Smooth muscle cell (in vitro differentiated cells): ENCODE measurements at regions not wholly inside any gene's neighbourhood (a gene's known extent, or its start where the extent isn't known, plus 50 kb on each side); places are given as distances from the start of the nearest gene placed in this dataset. TPM values are rescaled to one million over a fixed set of nuclear protein-coding genes. Genes with fewer than 3 reads are reported as not detected.
"Not testable (repeated sequence)": the region's sequence is repeated elsewhere in the genome, so short reads cannot be mapped to it uniquely, and the experiment has no call there.

Source experiments
- DNase-seq: peaks from one replicate; lab custom pipeline; 2025; ENCODE audit not compliant: unreplicated experiment; lab: John Stamatoyannopoulos, UW
- H2AFZ ChIP-seq: fragments of 200-600 bp; sonication (generic); 2 replicates; pipeline ENCODE4 v1.6.0; 2016; ENCODE audit warnings: antibody characterized with exemption, low read depth, mild to moderate bottlenecking
- H3F3A ChIP-seq: fragments of 200-600 bp; sonication (generic); 2 replicates; pipeline ENCODE4 v1.6.0; 2017; ENCODE audit warnings: antibody characterized with exemption, low read depth
- H3K27ac ChIP-seq: fragments of 200-600 bp; sonication (generic); 2 replicates; pipeline ENCODE4 v1.5.1; 2016; ENCODE audit warnings: low read depth, mild to moderate bottlenecking
- H3K27me3 ChIP-seq: fragments of 200-600 bp; sonication (generic); 2 replicates; pipeline ENCODE4 v1.6.1; 2016; ENCODE audit warnings: low read depth, mild to moderate bottlenecking
- H3K36me3 ChIP-seq: fragments of 200-600 bp; sonication (generic); 2 replicates; pipeline ENCODE4 v1.5.1; 2016; ENCODE audit warnings: low read depth
- H3K4me1 ChIP-seq: fragments of 200-600 bp; sonication (generic); 2 replicates; pipeline ENCODE4 v1.5.1; 2016; ENCODE audit warnings: low read depth
- H3K4me2 ChIP-seq: fragments of 200-600 bp; sonication (generic); 2 replicates; pipeline ENCODE4 v1.6.0; 2016; ENCODE audit warnings: mild to moderate bottlenecking
- H3K4me3 ChIP-seq: fragments of 200-600 bp; sonication (generic); 2 replicates; pipeline ENCODE4 v1.5.1; 2016; ENCODE audit warnings: mild to moderate bottlenecking
- H3K79me2 ChIP-seq: fragments of 200-600 bp; sonication (generic); 2 replicates; pipeline ENCODE4 v1.6.0; 2016; ENCODE audit warnings: low read depth, mild to moderate bottlenecking
- H3K9ac ChIP-seq: fragments of 200-600 bp; sonication (generic); 2 replicates; pipeline ENCODE4 v1.6.0; 2016; ENCODE audit warnings: low read depth
- H3K9me3 ChIP-seq: fragments of 200-600 bp; sonication (generic); replicated peaks from 2 replicates; pipeline ENCODE4 v1.5.1; 2016; ENCODE audit warnings: low read depth
- H4K20me1 ChIP-seq: fragments of 200-600 bp; sonication (generic); 2 replicates; pipeline ENCODE4 v1.6.0; 2016; ENCODE audit warnings: low read depth
- WGBS: methylation state at CpG from one replicate; pipeline ENCODE4 v1.1.7; 2016; ENCODE audit warnings: low lambda C conversion rate; 5-methylcytosine and 5-hydroxymethylcytosine counted together
- small RNA-seq: library from RNA; depleted of rRNA; stranded (forward); fragments of <200 nt; gene quantifications from one replicate; pipeline ENCODE3, GENCODE V24; 2014
- TF ChIP-seq, protein P1 (sequence below): fragments of 200-600 bp; sonication (generic); IDR thresholded peaks from 2 replicates; pipeline ENCODE4 v1.5.1; 2017; ENCODE audit warnings: borderline replicate concordance, mild to moderate bottlenecking, antibody characterized with exemption; ENCODE audit not compliant: insufficient read depth, poor library complexity, severe bottlenecking

DNA sequence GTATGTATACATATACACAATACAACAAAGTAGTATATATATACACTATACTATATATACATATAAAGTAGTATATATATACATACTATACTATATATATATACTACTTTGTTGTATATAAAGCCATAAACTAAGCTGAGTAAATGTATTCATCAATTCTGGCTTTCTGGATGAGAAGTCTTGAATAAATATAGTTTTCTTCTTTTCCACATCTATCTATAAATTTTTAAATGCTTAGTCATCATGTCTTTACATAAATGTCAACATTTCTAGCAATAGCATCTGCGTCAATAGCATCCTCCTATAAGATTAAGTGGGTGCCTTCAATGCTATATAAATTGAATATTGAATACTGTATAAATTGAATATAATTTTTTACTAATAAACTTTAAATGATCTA lies 63.1 kb upstream of the COX7C start:
- Histone ChIP-seq H3K27me3 (no peaks in the 10 kb centered on the region), H3K4me2 (no peak overlapping the region), H3K4me1 (no peaks in the 10 kb centered on the region), H3K4me3 (no peak overlapping the region), H3F3A (no peaks in the 10 kb centered on the region), H4K20me1 (no peaks in the 10 kb centered on the region), H3K9me3 (no peaks in the 10 kb centered on the region), H3K27ac (no peak overlapping the region), H3K79me2 (no peaks in the 10 kb centered on the region), H3K9ac (no peak overlapping the region), H2AFZ (no peak overlapping the region), H3K36me3 (no peaks in the 10 kb centered on the region)
- DNase-seq = no peak
- TF ChIP-seq, protein P1, sequence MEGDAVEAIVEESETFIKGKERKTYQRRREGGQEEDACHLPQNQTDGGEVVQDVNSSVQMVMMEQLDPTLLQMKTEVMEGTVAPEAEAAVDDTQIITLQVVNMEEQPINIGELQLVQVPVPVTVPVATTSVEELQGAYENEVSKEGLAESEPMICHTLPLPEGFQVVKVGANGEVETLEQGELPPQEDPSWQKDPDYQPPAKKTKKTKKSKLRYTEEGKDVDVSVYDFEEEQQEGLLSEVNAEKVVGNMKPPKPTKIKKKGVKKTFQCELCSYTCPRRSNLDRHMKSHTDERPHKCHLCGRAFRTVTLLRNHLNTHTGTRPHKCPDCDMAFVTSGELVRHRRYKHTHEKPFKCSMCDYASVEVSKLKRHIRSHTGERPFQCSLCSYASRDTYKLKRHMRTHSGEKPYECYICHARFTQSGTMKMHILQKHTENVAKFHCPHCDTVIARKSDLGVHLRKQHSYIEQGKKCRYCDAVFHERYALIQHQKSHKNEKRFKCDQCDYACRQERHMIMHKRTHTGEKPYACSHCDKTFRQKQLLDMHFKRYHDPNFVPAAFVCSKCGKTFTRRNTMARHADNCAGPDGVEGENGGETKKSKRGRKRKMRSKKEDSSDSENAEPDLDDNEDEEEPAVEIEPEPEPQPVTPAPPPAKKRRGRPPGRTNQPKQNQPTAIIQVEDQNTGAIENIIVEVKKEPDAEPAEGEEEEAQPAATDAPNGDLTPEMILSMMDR = no peak
- 83% methylated on average over 1 of the region's 1 CpG for WGBS

DNA sequence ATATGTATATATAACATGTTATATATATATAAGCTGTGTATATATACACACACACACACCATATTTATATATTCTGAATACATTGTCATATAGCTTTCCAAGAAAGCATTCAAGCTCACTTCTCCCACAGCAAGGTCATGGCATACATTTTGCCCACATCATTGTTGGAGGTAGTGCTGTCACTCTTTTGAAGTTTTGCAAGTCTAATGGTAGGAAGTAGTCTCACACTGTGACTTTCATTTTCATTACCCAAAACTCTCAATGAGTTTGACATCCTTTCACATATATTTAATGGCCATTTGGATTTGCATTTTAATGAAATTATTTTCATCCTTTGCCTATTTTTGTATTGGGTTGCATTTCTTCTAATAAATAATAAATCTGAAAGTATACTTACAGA lies 59.8 kb upstream of the COX7C start:
- TF ChIP-seq, protein P1 = no peak
- no peak overlapping the region for H2AFZ ChIP-seq
- no peak for DNase-seq
- H3K9me3 ChIP-seq = no peaks in the 10 kb centered on the region
- H3F3A ChIP-seq = no peaks in the 10 kb centered on the region
- no peaks in the 10 kb centered on the region for H3K27me3 ChIP-seq
- no peak overlapping the region for H3K4me3 ChIP-seq
- no peak overlapping the region for H3K4me2 ChIP-seq
- H3K4me1 ChIP-seq = no peaks in the 10 kb centered on the region
- no peak overlapping the region for H3K9ac ChIP-seq
- no peaks in the 10 kb centered on the region for H3K79me2 ChIP-seq
- H3K27ac ChIP-seq = no peak overlapping the region
- no peaks in the 10 kb centered on the region for H4K20me1 ChIP-seq
- H3K36me3 ChIP-seq = no peaks in the 10 kb centered on the region

DNA sequence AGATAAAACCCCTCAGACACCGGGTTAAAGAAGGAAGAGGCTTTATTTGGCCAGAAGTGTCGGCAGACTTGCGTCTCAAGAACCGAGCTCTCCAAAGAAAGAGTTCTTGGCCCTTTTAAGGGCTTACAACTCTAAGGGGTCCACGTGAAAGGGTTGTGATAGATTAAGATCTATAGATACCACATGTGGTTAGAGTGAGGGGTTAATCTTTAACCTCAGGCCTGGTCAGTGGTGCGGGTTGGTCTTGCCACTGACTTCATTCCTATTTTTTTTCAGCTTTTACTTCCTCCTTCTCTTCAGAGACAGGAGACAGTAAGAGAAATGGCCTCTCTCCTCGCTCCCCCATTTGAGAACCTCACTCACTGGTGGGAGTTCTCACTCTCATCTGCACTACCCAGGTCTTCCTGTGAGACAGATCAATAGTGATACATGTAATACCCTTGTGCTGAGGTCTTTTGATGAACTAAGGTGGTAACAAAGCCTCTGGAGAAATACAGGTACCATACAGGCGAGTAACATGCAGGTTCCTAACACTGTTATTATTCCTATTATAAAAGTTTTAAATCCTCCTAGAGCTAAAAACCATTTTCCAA lies 52.4 kb upstream of the COX7C start:
- Histone ChIP-seq H2AFZ (no peak overlapping the region), H4K20me1 (no peaks in the 10 kb centered on the region)
- DNase-seq = no peak

DNA sequence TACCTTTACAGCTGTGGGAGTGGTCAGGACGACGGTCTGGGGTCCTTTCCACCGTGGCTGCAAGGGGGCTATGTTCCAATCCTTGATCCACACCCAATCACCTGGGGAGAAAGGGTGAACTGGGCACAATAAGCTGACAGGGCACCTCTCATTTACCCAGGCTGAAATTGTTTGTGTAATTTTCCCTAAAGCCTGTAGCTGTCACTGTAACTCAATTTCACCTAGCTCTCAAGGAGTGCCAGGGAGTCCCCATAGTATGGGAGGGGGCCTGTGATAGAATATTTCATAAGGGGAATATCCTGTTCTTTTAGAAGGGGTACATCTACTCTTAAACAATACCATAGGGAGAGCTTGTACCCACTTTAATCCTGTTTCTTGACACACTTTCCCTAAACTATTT lies 51.7 kb upstream of the COX7C start:
- H3K4me3 ChIP-seq, H3F3A ChIP-seq, H3K9ac ChIP-seq, H2AFZ ChIP-seq, H3K4me2 ChIP-seq, H3K27ac ChIP-seq, H3K9me3 ChIP-seq, DNase-seq, H3K79me2 ChIP-seq, H3K36me3 ChIP-seq, H3K4me1 ChIP-seq, H4K20me1 ChIP-seq, H3K27me3 ChIP-seq: not testable (repeated sequence)
- 62% methylated on average over 3 of the region's 3 CpGs for WGBS

More for the DNA sequence above, 52.4 kb upstream of the COX7C start:
- Histone ChIP-seq H3K27ac (no peak overlapping the region), H3K79me2 (no peaks in the 10 kb centered on the region), H3K9me3 (no peaks in the 10 kb centered on the region), H3K9ac (no peak overlapping the region), H3K4me3 (no peak overlapping the region), H3K4me2 (no peak overlapping the region), H3K27me3 (no peaks in the 10 kb centered on the region), H3F3A (no peaks in the 10 kb centered on the region), H3K36me3 (no peaks in the 10 kb centered on the region), H3K4me1 (no peaks in the 10 kb centered on the region)
- TF ChIP-seq, protein P1 = no peak
- WGBS = 84% methylated on average over 8 of the region's 8 CpGs

Small RNAs in the stretch of these regions (small RNA-seq; reads per million reads assigned to genes)
- not detected for gene RBBP4P6
